ENCODE measurements at regions not wholly inside any gene's neighbourhood (a gene's known extent, or its start where the extent isn't known, plus 50 kb on each side); places are given as distances from the start of the nearest gene placed in this dataset.

DNA sequence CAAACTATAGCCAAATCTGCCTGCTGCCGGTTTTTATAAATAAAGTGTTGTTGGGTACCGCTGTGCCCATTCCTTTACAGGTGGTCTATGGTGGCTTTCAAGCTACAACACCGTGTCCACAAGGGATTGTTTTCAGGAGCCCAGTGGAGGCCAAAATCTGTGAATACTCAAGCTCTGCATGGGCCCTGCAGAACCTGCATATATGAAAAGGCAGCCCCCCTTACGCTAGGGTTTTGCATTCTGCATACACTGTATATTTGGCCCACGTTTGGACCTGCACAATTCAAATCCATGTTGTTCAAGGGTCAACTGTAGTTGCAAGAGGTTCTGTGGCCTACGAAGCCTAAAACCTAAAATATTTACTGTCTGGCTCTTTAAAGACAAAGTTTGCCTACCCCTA is 122.2 kb upstream of the TLE3 start:
- intact Hi-C loops (cut with DNase I; ENCODE audit: low total_unique reads), result no loop called here
- TF ChIP-seq POLR2A (IDR thresholded peaks at IDR 0.05) (no peak), POLR2AphosphoS5 (IDR thresholded peaks at IDR 0.05) (no peak), CTCF (IDR thresholded peaks at IDR 0.05) (no peak)

DNA sequence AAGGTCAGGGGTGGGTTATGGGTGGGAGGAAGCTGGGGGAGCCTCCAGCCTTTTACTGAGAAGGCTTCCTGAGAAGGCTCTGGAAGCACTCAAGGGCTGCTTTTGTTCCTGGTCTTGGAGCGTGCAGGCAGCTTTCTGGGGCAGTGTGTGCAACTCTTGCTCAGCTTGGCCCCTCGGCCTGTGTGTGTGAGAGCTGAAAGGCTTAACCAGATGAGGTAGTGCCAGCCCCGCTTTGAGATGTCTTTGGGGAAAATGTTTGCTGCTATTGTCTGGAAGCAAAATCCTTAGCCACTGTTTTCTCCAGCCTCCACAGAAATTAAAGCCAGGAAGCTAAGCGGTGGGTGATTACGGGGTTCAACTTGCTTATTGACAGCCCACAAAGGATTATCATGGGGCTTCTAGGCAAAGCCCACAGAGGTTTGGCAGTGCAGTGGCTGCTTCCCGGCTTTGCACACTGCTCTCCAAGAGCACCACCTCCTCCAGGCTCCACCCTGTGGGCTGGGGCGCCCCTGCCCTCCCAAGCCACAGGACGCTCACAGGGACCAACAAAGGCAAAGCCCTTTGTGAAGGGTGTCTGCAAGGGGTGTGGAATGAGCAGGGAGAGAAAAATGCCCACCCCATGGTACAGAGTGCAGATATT is 121.7 kb upstream of the TLE3 start:
- Histone ChIP-seq H3K27ac (no peak overlapping the region), H3K27me3 (no peaks in the 10 kb centered on the region), H3K36me3 (no peaks in the 10 kb centered on the region), H3K4me1 (no peaks in the 10 kb centered on the region), H3K4me3 (no peak overlapping the region), H3K9me3 (no peaks in the 10 kb centered on the region)
- intact Hi-C loops (cut with DNase I; ENCODE audit: low total_unique reads), result no loop called here
- no peak for DNase-seq (ENCODE audit: low spot score in 2 of 2)
- TF ChIP-seq POLR2AphosphoS5 (IDR thresholded peaks at IDR 0.05) (no peak), POLR2A (IDR thresholded peaks at IDR 0.05) (no peak), CTCF (IDR thresholded peaks at IDR 0.05) (no peak)

More for the DNA sequence above, 122.2 kb upstream of the TLE3 start:
- Histone ChIP-seq H3K4me1 (no peaks in the 10 kb centered on the region), H3K4me3 (no peak overlapping the region), H3K27ac (no peak overlapping the region), H3K36me3 (no peaks in the 10 kb centered on the region), H3K27me3 (no peaks in the 10 kb centered on the region), H3K9me3 (no peaks in the 10 kb centered on the region)
- no peak for DNase-seq (ENCODE audit: low spot score in 2 of 2)

- no peak for TF ChIP-seq CTCF (IDR thresholded peaks at IDR 0.05)
- no peak for TF ChIP-seq POLR2AphosphoS5 (IDR thresholded peaks at IDR 0.05)
- no peak for TF ChIP-seq POLR2A (IDR thresholded peaks at IDR 0.05)
- H3K27ac ChIP-seq, result no peak overlapping the region
- intact Hi-C loops (cut with DNase I; ENCODE audit: low total_unique reads), result no loop called here
- no peaks in the 10 kb centered on the region for H3K36me3 ChIP-seq
- no peak overlapping the region for H3K4me3 ChIP-seq
- H3K27me3 ChIP-seq, result no peaks in the 10 kb centered on the region
- H3K9me3 ChIP-seq, result no peaks in the 10 kb centered on the region
- no peaks in the 10 kb centered on the region for H3K4me1 ChIP-seq
- no peak for DNase-seq (ENCODE audit: low spot score in 2 of 2)
Measured at GRCh38 chr15:70217226-70218160, 119.8 kb upstream of the TLE3 start.

GRCh38 chr15:70215951-70216350 is 118.2 kb upstream of the TLE3 start:
- TF ChIP-seq CTCF (IDR thresholded peaks at IDR 0.05) (no peak), POLR2AphosphoS5 (IDR thresholded peaks at IDR 0.05) (no peak), POLR2A (IDR thresholded peaks at IDR 0.05) (no peak)
- intact Hi-C loops (cut with DNase I; ENCODE audit: low total_unique reads), result no loop called here
- H3K4me3 ChIP-seq, result no peak overlapping the region
- no peak for DNase-seq (ENCODE audit: low spot score in 2 of 2)
- H3K9me3 ChIP-seq, result no peaks in the 10 kb centered on the region
- H3K4me1 ChIP-seq, result no peaks in the 10 kb centered on the region
- no peaks in the 10 kb centered on the region for H3K36me3 ChIP-seq
- H3K27me3 ChIP-seq, result no peaks in the 10 kb centered on the region
- no peak overlapping the region for H3K27ac ChIP-seq
